PC-3 (cell line): ENCODE measurements at regions not wholly inside any gene's neighbourhood (a gene's known extent, or its start where the extent isn't known, plus 50 kb on each side); places are given as distances from the start of the nearest gene placed in this dataset.

Experiments
- CTCF ChIP-seq: fragments of 300-600 bp; sonication (generic); conservative IDR thresholded peaks from 2 replicates; pipeline ENCODE4 v1.5.1; 2017; ENCODE audit warnings: antibody characterized with exemption, low read depth, mild to moderate bottlenecking, low read length
- EZH2 ChIP-seq: fragments of 300-600 bp; sonication (generic); IDR thresholded peaks from one replicate; pipeline ENCODE4 v1.6.1; 2017; ENCODE audit warnings: antibody characterized with exemption, mild to moderate bottlenecking, low read length; ENCODE audit not compliant: unreplicated experiment

GRCh38 chr1:65595724-65596123, 175.3 kb downstream of the LEPR start:
- TF ChIP-seq EZH2 (no peak), CTCF (no peak)
